ENCODE measurements at regions not wholly inside any gene's neighbourhood (a gene's known extent, or its start where the extent isn't known, plus 50 kb on each side); places are given as distances from the start of the nearest gene placed in this dataset.

GRCh38 chr5:96566833-96567587 is 95.2 kb upstream of the CAST start:
- Histone ChIP-seq H3K4me1 (ENCODE audit: control insufficient read depth, extremely low read depth, insufficient read depth, low read length) (peaks cover 14% of the 10 kb centered on the region), H4K20me1 (ENCODE audit: control insufficient read depth, extremely low read depth, insufficient read depth, low read length) (no peaks in the 10 kb centered on the region), H3K4me2 (ENCODE audit: control insufficient read depth, extremely low read depth, insufficient read depth, low read depth, low read length) (peak overlapping the region; percentile 80), H3K9ac (ENCODE audit: control insufficient read depth, extremely low read depth, insufficient read depth, low read length) (no peak overlapping the region), H3K4me3 (ENCODE audit: control insufficient read depth in 2 of 3, extremely low read depth in 1 of 3, insufficient read depth in 2 of 3, low read depth in 1 of 3, low read length in 3 of 3) (peak overlapping the region in 2 of 3 experiments; percentile 7 to 37), H3K27me3 (ENCODE audit: control insufficient read depth, extremely low read depth, insufficient read depth, low read length) (no peaks in the 10 kb centered on the region), H3K36me3 (ENCODE audit: control insufficient read depth in 2 of 2, extremely low read depth in 1 of 2, insufficient read depth in 2 of 2, low read length in 2 of 2) (no peaks in the 10 kb centered on the region), H3K9me3 (ENCODE audit: control insufficient read depth, low read depth, low read length) (no peaks in the 10 kb centered on the region), H2AFZ (ENCODE audit: control insufficient read depth, low read length) (peak overlapping the region; percentile 27), H3K79me2 (ENCODE audit: control insufficient read depth, insufficient read depth, low read length) (no peaks in the 10 kb centered on the region), H3K9me1 (ENCODE audit: control insufficient read depth, extremely low read depth, insufficient read depth, low read length) (no peaks in the 10 kb centered on the region), H3K27ac (ENCODE audit: control insufficient read depth, insufficient read depth, low read length) (no peak overlapping the region)
- dilution Hi-C loops (cut with MboI; ENCODE audit: extremely low pct_ligation_motif_present, low sequenced_read_pairs): no loop called here
- FAIRE-seq (peak; percentile 72), DNase-seq (ENCODE audit: low read depth, low spot score) (peak; percentile 5)
- TF ChIP-seq EZH2 (IDR thresholded peaks at IDR 0.05; ENCODE audit: low read length) (no peak), CTCF (optimal IDR thresholded peaks at IDR 0.05 in 1 of 3, IDR thresholded peaks at IDR 0.05 in 1 of 3, conservative IDR thresholded peaks at IDR 0.05 in 1 of 3; ENCODE audit: extremely low read depth in 1 of 3, insufficient read depth in 2 of 3, low read length in 3 of 3) (no peak)

- H3K27me3 ChIP-seq (ENCODE audit: control insufficient read depth, extremely low read depth, insufficient read depth, low read length): no peaks in the 10 kb centered on the region
- no peak overlapping the region for H3K9ac ChIP-seq (ENCODE audit: control insufficient read depth, extremely low read depth, insufficient read depth, low read length)
- peaks cover 26% of the 10 kb centered on the region for H3K4me1 ChIP-seq (ENCODE audit: control insufficient read depth, extremely low read depth, insufficient read depth, low read length)
- TF ChIP-seq EZH2 (IDR thresholded peaks at IDR 0.05; ENCODE audit: low read length) (no peak), CTCF (optimal IDR thresholded peaks at IDR 0.05 in 1 of 3, IDR thresholded peaks at IDR 0.05 in 1 of 3, conservative IDR thresholded peaks at IDR 0.05 in 1 of 3; ENCODE audit: extremely low read depth in 1 of 3, insufficient read depth in 2 of 3, low read length in 3 of 3) (no peak)
- DNase-seq (ENCODE audit: low read depth, low spot score): no peak
- no peak overlapping the region for H3K27ac ChIP-seq (ENCODE audit: control insufficient read depth, insufficient read depth, low read length)
- H3K9me1 ChIP-seq (ENCODE audit: control insufficient read depth, extremely low read depth, insufficient read depth, low read length): no peaks in the 10 kb centered on the region
- H4K20me1 ChIP-seq (ENCODE audit: control insufficient read depth, extremely low read depth, insufficient read depth, low read length): no peaks in the 10 kb centered on the region
- no peak for FAIRE-seq
- no peaks in the 10 kb centered on the region for H3K36me3 ChIP-seq (ENCODE audit: control insufficient read depth in 2 of 2, extremely low read depth in 1 of 2, insufficient read depth in 2 of 2, low read length in 2 of 2)
- H3K4me3 ChIP-seq (ENCODE audit: control insufficient read depth in 2 of 3, extremely low read depth in 1 of 3, insufficient read depth in 2 of 3, low read depth in 1 of 3, low read length in 3 of 3): no peak overlapping the region
- H3K9me3 ChIP-seq (ENCODE audit: control insufficient read depth, low read depth, low read length): no peaks in the 10 kb centered on the region
- H2AFZ ChIP-seq (ENCODE audit: control insufficient read depth, low read length): no peak overlapping the region
- H3K4me2 ChIP-seq (ENCODE audit: control insufficient read depth, extremely low read depth, insufficient read depth, low read depth, low read length): no peak overlapping the region
- no peaks in the 10 kb centered on the region for H3K79me2 ChIP-seq (ENCODE audit: control insufficient read depth, insufficient read depth, low read length)
- dilution Hi-C loops (cut with MboI; ENCODE audit: extremely low pct_ligation_motif_present, low sequenced_read_pairs): no loop called here
Observed at GRCh38 chr5:96569332-96569731, 92.8 kb upstream of the CAST start.

Data from keratinocyte (primary cell).